ENCODE measurements at regions not wholly inside any gene's neighbourhood (a gene's known extent, or its start where the extent isn't known, plus 50 kb on each side); places are given as distances from the start of the nearest gene placed in this dataset.

DNA sequence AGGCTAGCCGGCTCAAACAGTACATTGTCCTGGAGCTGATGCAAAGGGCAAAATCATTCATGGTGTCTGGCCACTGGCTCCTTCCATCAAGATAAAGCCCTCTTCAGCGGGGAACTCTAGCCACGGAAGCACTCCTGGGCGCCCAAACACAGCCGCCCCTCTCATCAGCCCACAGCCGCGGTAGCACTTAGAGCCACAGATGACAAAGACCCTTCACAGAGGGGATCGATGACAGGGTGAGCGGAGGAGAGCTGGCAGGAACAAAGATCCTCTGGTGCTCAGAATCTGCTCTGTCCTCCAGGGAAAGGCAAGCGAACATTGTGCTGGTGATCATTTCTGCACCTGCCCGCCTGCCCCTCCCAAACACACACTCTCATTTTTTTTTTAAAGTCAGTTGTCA, 222.2 kb upstream of the NRP1 start:
- Histone ChIP-seq H3K4me3 (ENCODE audit: control insufficient read depth in 2 of 3, extremely low read depth in 1 of 3, insufficient read depth in 2 of 3, low read depth in 1 of 3, low read length in 3 of 3) (no peak overlapping the region), H4K20me1 (ENCODE audit: control insufficient read depth, extremely low read depth, insufficient read depth, low read length) (no peaks in the 10 kb centered on the region), H3K27ac (ENCODE audit: control insufficient read depth, insufficient read depth, low read length) (no peak overlapping the region), H3K9me3 (ENCODE audit: control insufficient read depth, low read depth, low read length) (no peaks in the 10 kb centered on the region), H3K27me3 (ENCODE audit: control insufficient read depth, extremely low read depth, insufficient read depth, low read length) (peaks cover 4% of the 10 kb centered on the region), H2AFZ (ENCODE audit: control insufficient read depth, low read length) (no peak overlapping the region), H3K9me1 (ENCODE audit: control insufficient read depth, extremely low read depth, insufficient read depth, low read length) (no peaks in the 10 kb centered on the region), H3K4me1 (ENCODE audit: control insufficient read depth, extremely low read depth, insufficient read depth, low read length) (peaks cover 9% of the 10 kb centered on the region), H3K9ac (ENCODE audit: control insufficient read depth, extremely low read depth, insufficient read depth, low read length) (no peak overlapping the region), H3K4me2 (ENCODE audit: control insufficient read depth, extremely low read depth, insufficient read depth, low read depth, low read length) (no peak overlapping the region), H3K36me3 (ENCODE audit: control insufficient read depth in 2 of 2, extremely low read depth in 1 of 2, insufficient read depth in 2 of 2, low read length in 2 of 2) (no peaks in the 10 kb centered on the region), H3K79me2 (ENCODE audit: control insufficient read depth, insufficient read depth, low read length) (no peaks in the 10 kb centered on the region)
- FAIRE-seq (no peak), DNase-seq (ENCODE audit: low read depth, low spot score) (no peak)
- TF ChIP-seq EZH2 (IDR thresholded peaks at IDR 0.05; ENCODE audit: low read length), result no peak
- TF ChIP-seq, protein P1, sequence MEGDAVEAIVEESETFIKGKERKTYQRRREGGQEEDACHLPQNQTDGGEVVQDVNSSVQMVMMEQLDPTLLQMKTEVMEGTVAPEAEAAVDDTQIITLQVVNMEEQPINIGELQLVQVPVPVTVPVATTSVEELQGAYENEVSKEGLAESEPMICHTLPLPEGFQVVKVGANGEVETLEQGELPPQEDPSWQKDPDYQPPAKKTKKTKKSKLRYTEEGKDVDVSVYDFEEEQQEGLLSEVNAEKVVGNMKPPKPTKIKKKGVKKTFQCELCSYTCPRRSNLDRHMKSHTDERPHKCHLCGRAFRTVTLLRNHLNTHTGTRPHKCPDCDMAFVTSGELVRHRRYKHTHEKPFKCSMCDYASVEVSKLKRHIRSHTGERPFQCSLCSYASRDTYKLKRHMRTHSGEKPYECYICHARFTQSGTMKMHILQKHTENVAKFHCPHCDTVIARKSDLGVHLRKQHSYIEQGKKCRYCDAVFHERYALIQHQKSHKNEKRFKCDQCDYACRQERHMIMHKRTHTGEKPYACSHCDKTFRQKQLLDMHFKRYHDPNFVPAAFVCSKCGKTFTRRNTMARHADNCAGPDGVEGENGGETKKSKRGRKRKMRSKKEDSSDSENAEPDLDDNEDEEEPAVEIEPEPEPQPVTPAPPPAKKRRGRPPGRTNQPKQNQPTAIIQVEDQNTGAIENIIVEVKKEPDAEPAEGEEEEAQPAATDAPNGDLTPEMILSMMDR (optimal IDR thresholded peaks at IDR 0.05 in 1 of 3, IDR thresholded peaks at IDR 0.05 in 1 of 3, conservative IDR thresholded peaks at IDR 0.05 in 1 of 3; ENCODE audit: extremely low read depth in 1 of 3, insufficient read depth in 2 of 3, low read length in 3 of 3), result no peak
- dilution Hi-C loops (cut with MboI; ENCODE audit: extremely low pct_ligation_motif_present, low sequenced_read_pairs), result no loop called here

DNA sequence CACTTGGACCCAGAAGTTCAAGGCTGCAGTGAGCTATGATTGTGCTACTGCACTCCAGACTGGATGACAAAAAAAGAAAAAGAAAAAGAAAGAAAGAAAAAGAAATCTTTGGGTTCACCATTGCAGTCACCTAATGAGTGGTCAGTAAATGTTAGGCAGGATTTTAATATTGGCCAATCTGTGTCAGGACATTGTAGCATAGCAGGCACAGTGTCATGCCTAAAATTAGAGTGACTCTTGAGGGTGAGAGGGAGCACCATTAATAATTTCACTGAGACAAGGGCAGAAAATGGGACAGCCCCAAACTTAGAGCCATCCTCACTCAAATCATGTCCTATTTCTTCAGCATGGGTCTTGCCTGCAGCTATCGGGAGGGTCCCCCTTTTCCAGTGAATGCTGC, 221.6 kb upstream of the NRP1 start:
- no peak for DNase-seq (ENCODE audit: low read depth, low spot score)
- no peak overlapping the region for H3K9ac ChIP-seq (ENCODE audit: control insufficient read depth, extremely low read depth, insufficient read depth, low read length)
- no peak for FAIRE-seq
- dilution Hi-C loops (cut with MboI; ENCODE audit: extremely low pct_ligation_motif_present, low sequenced_read_pairs), result no loop called here
- H3K27ac ChIP-seq (ENCODE audit: control insufficient read depth, insufficient read depth, low read length), result no peak overlapping the region
- H3K4me2 ChIP-seq (ENCODE audit: control insufficient read depth, extremely low read depth, insufficient read depth, low read depth, low read length), result no peak overlapping the region
- no peak overlapping the region for H2AFZ ChIP-seq (ENCODE audit: control insufficient read depth, low read length)
- H3K4me3 ChIP-seq (ENCODE audit: control insufficient read depth in 2 of 3, extremely low read depth in 1 of 3, insufficient read depth in 2 of 3, low read depth in 1 of 3, low read length in 3 of 3), result no peak overlapping the region
- no peaks in the 10 kb centered on the region for H3K9me3 ChIP-seq (ENCODE audit: control insufficient read depth, low read depth, low read length)
- no peaks in the 10 kb centered on the region for H3K36me3 ChIP-seq (ENCODE audit: control insufficient read depth in 2 of 2, extremely low read depth in 1 of 2, insufficient read depth in 2 of 2, low read length in 2 of 2)
- TF ChIP-seq, protein P1 (optimal IDR thresholded peaks at IDR 0.05 in 1 of 3, IDR thresholded peaks at IDR 0.05 in 1 of 3, conservative IDR thresholded peaks at IDR 0.05 in 1 of 3; ENCODE audit: extremely low read depth in 1 of 3, insufficient read depth in 2 of 3, low read length in 3 of 3), result no peak
- TF ChIP-seq EZH2 (IDR thresholded peaks at IDR 0.05; ENCODE audit: low read length), result no peak
- no peaks in the 10 kb centered on the region for H4K20me1 ChIP-seq (ENCODE audit: control insufficient read depth, extremely low read depth, insufficient read depth, low read length)
- no peaks in the 10 kb centered on the region for H3K9me1 ChIP-seq (ENCODE audit: control insufficient read depth, extremely low read depth, insufficient read depth, low read length)
- peaks cover 4% of the 10 kb centered on the region for H3K27me3 ChIP-seq (ENCODE audit: control insufficient read depth, extremely low read depth, insufficient read depth, low read length)
- H3K4me1 ChIP-seq (ENCODE audit: control insufficient read depth, extremely low read depth, insufficient read depth, low read length), result peaks cover 9% of the 10 kb centered on the region
- no peaks in the 10 kb centered on the region for H3K79me2 ChIP-seq (ENCODE audit: control insufficient read depth, insufficient read depth, low read length)

All from keratinocyte (primary cell).